IMR-90 (cell line): ENCODE measurements at regions not wholly inside any gene's neighbourhood (a gene's known extent, or its start where the extent isn't known, plus 50 kb on each side); places are given as distances from the start of the nearest gene placed in this dataset.

ENCODE experiments used
- ATAC-seq: fragments of 200-7000 bp; cut with Tn5 transposase; 2 replicates; pipeline ENCODE4 v1.9.1; 2020; ENCODE audit warnings: low read depth, mild to moderate bottlenecking, moderate library complexity
- BruUV-seq: library from RNA; stranded (reverse); fragments of 400-500 nt; replicated peaks from 2 replicates; lab custom pipeline; 2021; lab: Mats Ljungman, UMichigan
- CTCF ChIA-PET: fragments of 300-600 bp; formaldehyde crosslinking; extraction: SDS; loops from one replicate; lab custom pipeline; 2021; ENCODE audit warnings: antibody characterized with exemption; lab: Yijun Ruan, JAX
- POLR2A ChIA-PET: fragments of 300-600 bp; sonication (Branson Sonifier 250); formaldehyde crosslinking; loops from one replicate; lab custom pipeline; 2022; ENCODE audit warnings: antibody characterized with exemption; ENCODE audit not compliant: unreplicated experiment; lab: Charles Lee
- DNase-seq: peaks from one replicate; pipeline ENCODE4 v3.0.0; 2013
- H2AFZ ChIP-seq: replicated peaks from 2 replicates; pipeline ENCODE3; 2013; ENCODE audit warnings: low read length, mild to moderate bottlenecking; ENCODE audit not compliant: poor library complexity
- H2AK5ac ChIP-seq: 2 replicates; pipeline ENCODE4 v1.6.1; 2013; ENCODE audit warnings: low read depth, low read length, inconsistent platforms
- H2AK9ac ChIP-seq: replicated peaks from 2 replicates; pipeline ENCODE3; 2013; ENCODE audit warnings: mild to moderate bottlenecking, low read depth, low read length, moderate library complexity; ENCODE audit not compliant: poor library complexity
- H2BK120ac ChIP-seq: 2 replicates; pipeline ENCODE4 v1.6.1; 2013; ENCODE audit warnings: low read depth, low read length, inconsistent platforms
- H2BK15ac ChIP-seq: 3 replicates; pipeline ENCODE4 v1.6.1; 2013; ENCODE audit warnings: low read depth, low read length, inconsistent platforms
- H2BK20ac ChIP-seq: 2 replicates; pipeline ENCODE4 v1.6.1; 2013; ENCODE audit warnings: low read depth, mild to moderate bottlenecking, inconsistent platforms, low read length, moderate library complexity
- H2BK5ac ChIP-seq: 2 replicates; pipeline ENCODE4 v1.6.1; 2013; ENCODE audit warnings: mild to moderate bottlenecking, low read depth, low read length, inconsistent platforms; ENCODE audit not compliant: poor library complexity, severe bottlenecking
- H3K14ac ChIP-seq: replicated peaks from 2 replicates; pipeline ENCODE4 v1.6.1; 2013; ENCODE audit warnings: low read depth, low read length, inconsistent platforms
- H3K18ac ChIP-seq: 2 replicates; pipeline ENCODE4 v1.6.1; 2013; ENCODE audit warnings: low read depth, low read length, control low read depth
- H3K23ac ChIP-seq: 2 replicates; pipeline ENCODE4 v1.6.1; 2013; ENCODE audit warnings: low read depth, low read length, inconsistent platforms
- H3K27ac ChIP-seq: 2 replicates; pipeline ENCODE4 v1.5.1; 2013; ENCODE audit warnings: mild to moderate bottlenecking, control low read depth, low read length; ENCODE audit not compliant: insufficient read depth
- H3K27me3 ChIP-seq: 2 replicates; pipeline ENCODE4 v1.6.1; 2013; ENCODE audit warnings: low read length; ENCODE audit not compliant: control insufficient read depth, insufficient read depth
- H3K36me3 ChIP-seq: 2 replicates; pipeline ENCODE4 v1.6.1; 2013; ENCODE audit warnings: low read length, mixed read lengths; ENCODE audit not compliant: control insufficient read depth, insufficient read depth
- H3K4ac ChIP-seq: 2 replicates; pipeline ENCODE4 v1.6.1; 2013; ENCODE audit warnings: low read depth, low read length, inconsistent platforms
- H3K4me1 ChIP-seq: 2 replicates; pipeline ENCODE4 v1.6.1; 2013; ENCODE audit warnings: low read length, mixed read lengths; ENCODE audit not compliant: control insufficient read depth, insufficient read depth
- H3K4me2 ChIP-seq: 2 replicates; pipeline ENCODE4 v1.6.1; 2013; ENCODE audit warnings: low read depth, mild to moderate bottlenecking, control low read depth, low read length, moderate library complexity
- H3K4me3 ChIP-seq: 2 replicates; pipeline ENCODE4 v1.5.1; 2013; ENCODE audit warnings: low read depth, mild to moderate bottlenecking, control low read depth, low read length, moderate library complexity; ENCODE audit not compliant: insufficient read depth
- H3K56ac ChIP-seq: 2 replicates; pipeline ENCODE4 v1.6.1; 2013; ENCODE audit warnings: low read length, inconsistent platforms; ENCODE audit not compliant: insufficient read depth; ENCODE audit errors: extremely low read depth
- H3K79me1 ChIP-seq, 2 experiments: 2 replicates each; pipeline ENCODE4 v1.6.1; 2013; ENCODE audit warnings: low read length in 2 of 2, inconsistent platforms in 1 of 2, low read depth in 1 of 2
- H3K9ac ChIP-seq: 2 replicates; pipeline ENCODE4 v1.6.1; 2013; ENCODE audit warnings: low read depth, low read length, control low read depth
- H3K9me1 ChIP-seq: 2 replicates; pipeline ENCODE4 v1.6.1; 2013; ENCODE audit warnings: low read length, inconsistent platforms; ENCODE audit not compliant: insufficient read depth
- H3K9me3 ChIP-seq: 2 replicates; pipeline ENCODE4 v1.6.1; 2013; ENCODE audit warnings: low read length; ENCODE audit not compliant: control insufficient read depth, insufficient read depth
- H4K20me1 ChIP-seq: 2 replicates; pipeline ENCODE4 v1.6.1; 2013; ENCODE audit warnings: low read length, inconsistent platforms; ENCODE audit not compliant: insufficient read depth
- H4K5ac ChIP-seq: 2 replicates; pipeline ENCODE4 v1.6.1; 2013; ENCODE audit warnings: mild to moderate bottlenecking, low read depth, low read length, control low read depth
- H4K8ac ChIP-seq, 2 experiments: 2 replicates each; pipeline ENCODE4 v1.6.1; 2013; ENCODE audit warnings: low read depth in 2 of 2, low read length in 2 of 2, control low read depth in 1 of 2, inconsistent platforms in 1 of 2
- H4K91ac ChIP-seq: 2 replicates; pipeline ENCODE4 v1.6.1; 2013; ENCODE audit warnings: low read depth, low read length, inconsistent platforms; ENCODE audit not compliant: insufficient read depth
- CEBPB ChIP-seq: IDR thresholded peaks from 2 replicates; pipeline ENCODE4 v1.6.1; 2012; ENCODE audit warnings: low read depth, low read length, improper control_type of control experiment
- FOS ChIP-seq: fragments of 150-350 bp; IDR thresholded peaks from 2 replicates; pipeline ENCODE4 v1.6.1; 2016; ENCODE audit warnings: low read depth, low read length
- NFE2L2 ChIP-seq: fragments of 150-350 bp; IDR thresholded peaks from 2 replicates; pipeline ENCODE4 v1.6.1; 2016; ENCODE audit warnings: low read depth, mild to moderate bottlenecking, low read length
- POLR2A ChIP-seq: IDR thresholded peaks from 2 replicates; pipeline ENCODE4 v1.6.1; 2012; ENCODE audit warnings: mild to moderate bottlenecking, low read depth, low read length
- RAD21 ChIP-seq: IDR thresholded peaks from 2 replicates; pipeline ENCODE4 v1.6.1; 2012; ENCODE audit warnings: low read length, improper control_type of control experiment
- WGBS, 2 experiments: methylation state at CpG; one replicate each; pipeline versions ENCODE4 v1.1.5 to v1.1.7; 2013; ENCODE audit warnings: missing lambda C conversion rate in 2 of 2; ENCODE audit not compliant: insufficient read length in 1 of 2; ENCODE audit errors: extremely low coverage in 2 of 2; 5-methylcytosine and 5-hydroxymethylcytosine counted together
- dilution Hi-C: fragments of 300-500 bp; cut with HindIII; formaldehyde crosslinking; loops from one replicate; pipeline ENCODE4 v1.14.3; 2018; ENCODE audit warnings: low sequenced_read_pairs; ENCODE audit not compliant: unreplicated experiment
- in situ Hi-C: fragments of 300-500 bp; cut with MboI; formaldehyde crosslinking; loops from 3 replicates; pipeline ENCODE4 v1.14.3; 2019; ENCODE audit warnings: low sequenced_read_pairs, inconsistent platforms, mixed read lengths
- intact Hi-C: fragments of 100-400 bp; cut with micrococcal nuclease; formaldehyde crosslinking; loops from 2 replicates; pipeline ENCODE4 v1.10.0; 2022
- TF ChIP-seq, protein P1 (sequence below): fragments of 150-350 bp; IDR thresholded peaks from 2 replicates; pipeline ENCODE4 v1.6.1; 2017; ENCODE audit warnings: mild to moderate bottlenecking, antibody characterized with exemption, low read length, low read depth

DNA sequence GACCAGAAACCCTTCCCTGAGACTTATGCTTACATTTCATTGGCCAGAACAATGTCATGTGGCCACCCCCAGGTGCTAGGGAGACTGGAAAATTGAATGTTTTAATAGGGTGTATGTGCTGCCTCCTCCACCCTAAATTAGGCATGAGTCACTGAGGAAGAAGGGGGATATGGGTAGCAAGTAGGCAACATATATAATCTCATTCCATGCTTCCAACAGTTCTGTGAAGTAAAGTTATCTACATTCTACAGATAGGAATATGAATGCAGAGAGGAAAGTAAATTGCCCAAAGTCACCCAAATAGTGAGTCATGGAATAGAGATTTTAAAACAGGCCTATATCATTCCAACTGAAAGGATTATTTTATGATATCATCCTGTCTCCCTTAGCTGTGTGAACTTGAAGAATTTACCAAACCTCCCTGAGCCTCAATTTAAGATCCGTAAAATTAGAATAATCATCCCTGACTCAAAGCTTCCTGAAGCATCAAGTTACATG, 168.6 kb upstream of the FGGY start:
- Histone ChIP-seq H3K23ac (no peak overlapping the region), H3K18ac (no peak overlapping the region), H3K27ac (no peak overlapping the region; the same call in 1 of the 2 replicates), H2AFZ (no peak overlapping the region), H3K14ac (peak overlapping the region; percentile 50), H3K4me1 (peaks cover 9% of the 10 kb centered on the region), H4K20me1 (no peaks in the 10 kb centered on the region), H2AK5ac (no peak overlapping the region), H3K4me3 (no peak overlapping the region), H3K79me1 (no peaks in the 10 kb centered on the region), H2AK9ac (no peak overlapping the region), H4K91ac (peak overlapping the region; percentile 43), H4K5ac (no peak overlapping the region; the same call in 1 of the 2 replicates), H2BK20ac (peak overlapping the region; percentile 92), H3K4me2 (peak overlapping the region; percentile 12; the same call in 1 of the 2 replicates), H3K9me1 (peaks cover 11% of the 10 kb centered on the region), H3K27me3 (no peaks in the 10 kb centered on the region), H3K9me3 (no peaks in the 10 kb centered on the region), H3K56ac (peak overlapping the region; percentile 21), H2BK120ac (peak overlapping the region; percentile 93), H3K36me3 (no peaks in the 10 kb centered on the region), H4K8ac (peak overlapping the region; percentile 24 to 56; a peak in 3 of 4 replicates), H2BK15ac (peak overlapping the region; percentile 65; the same call in 1 of the 3 replicates), H2BK5ac (peak overlapping the region; percentile 76), H3K9ac (no peak overlapping the region), H3K4ac (peak overlapping the region; percentile 94; the same call in 1 of the 2 replicates)
- WGBS, 2 experiments, result no CpG with 5 or more reads among the region's 1 CpG
- DNase-seq (peak; percentile 66), ATAC-seq (peak; percentile 75)
- dilution Hi-C loops (no loop called here), intact Hi-C loops (no loop called here), in situ Hi-C loops (no loop called here)
- BruUV-seq, result no TSS peak
- ChIA-PET CTCF (no interaction called here), POLR2A (no interaction called here)
- TF ChIP-seq FOS, result peak; percentile 35; the same call in 1 of the 2 replicates
- TF ChIP-seq CEBPB, result no peak
- peak; percentile 50; the same call in 1 of the 2 replicates for TF ChIP-seq NFE2L2
- TF ChIP-seq, protein P1, sequence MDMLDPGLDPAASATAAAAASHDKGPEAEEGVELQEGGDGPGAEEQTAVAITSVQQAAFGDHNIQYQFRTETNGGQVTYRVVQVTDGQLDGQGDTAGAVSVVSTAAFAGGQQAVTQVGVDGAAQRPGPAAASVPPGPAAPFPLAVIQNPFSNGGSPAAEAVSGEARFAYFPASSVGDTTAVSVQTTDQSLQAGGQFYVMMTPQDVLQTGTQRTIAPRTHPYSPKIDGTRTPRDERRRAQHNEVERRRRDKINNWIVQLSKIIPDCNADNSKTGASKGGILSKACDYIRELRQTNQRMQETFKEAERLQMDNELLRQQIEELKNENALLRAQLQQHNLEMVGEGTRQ, result peak; percentile 63
- TF ChIP-seq RAD21, result 0 out of 2 replicates have a peak, but pooled peaks have one; percentile 2
- TF ChIP-seq POLR2A, result no peak
